ENCODE measurements at regions not wholly inside any gene's neighbourhood (a gene's known extent, or its start where the extent isn't known, plus 50 kb on each side); places are given as distances from the start of the nearest gene placed in this dataset.

DNA sequence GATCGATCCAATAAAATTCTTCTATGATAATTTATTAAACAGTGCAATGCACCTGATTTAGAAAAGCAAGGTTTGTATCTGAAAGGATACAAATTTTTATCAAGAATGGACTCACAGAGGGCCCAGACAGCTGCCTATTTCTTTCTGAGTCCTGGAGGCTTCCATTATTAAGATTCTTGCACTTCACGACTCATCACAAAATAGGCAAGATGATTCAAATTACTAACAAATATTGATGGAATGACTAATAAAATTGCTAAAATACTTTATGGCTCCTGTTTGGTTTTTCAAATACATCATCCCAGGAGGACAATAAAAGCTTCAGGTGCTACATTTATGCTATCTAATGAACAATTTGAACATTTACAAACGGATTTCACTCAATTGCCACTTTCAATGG is 483.0 kb upstream of the AGTR1 start:
- no peak for TF ChIP-seq POLR2A (IDR thresholded peaks at IDR 0.05)
- TF ChIP-seq, protein P1, sequence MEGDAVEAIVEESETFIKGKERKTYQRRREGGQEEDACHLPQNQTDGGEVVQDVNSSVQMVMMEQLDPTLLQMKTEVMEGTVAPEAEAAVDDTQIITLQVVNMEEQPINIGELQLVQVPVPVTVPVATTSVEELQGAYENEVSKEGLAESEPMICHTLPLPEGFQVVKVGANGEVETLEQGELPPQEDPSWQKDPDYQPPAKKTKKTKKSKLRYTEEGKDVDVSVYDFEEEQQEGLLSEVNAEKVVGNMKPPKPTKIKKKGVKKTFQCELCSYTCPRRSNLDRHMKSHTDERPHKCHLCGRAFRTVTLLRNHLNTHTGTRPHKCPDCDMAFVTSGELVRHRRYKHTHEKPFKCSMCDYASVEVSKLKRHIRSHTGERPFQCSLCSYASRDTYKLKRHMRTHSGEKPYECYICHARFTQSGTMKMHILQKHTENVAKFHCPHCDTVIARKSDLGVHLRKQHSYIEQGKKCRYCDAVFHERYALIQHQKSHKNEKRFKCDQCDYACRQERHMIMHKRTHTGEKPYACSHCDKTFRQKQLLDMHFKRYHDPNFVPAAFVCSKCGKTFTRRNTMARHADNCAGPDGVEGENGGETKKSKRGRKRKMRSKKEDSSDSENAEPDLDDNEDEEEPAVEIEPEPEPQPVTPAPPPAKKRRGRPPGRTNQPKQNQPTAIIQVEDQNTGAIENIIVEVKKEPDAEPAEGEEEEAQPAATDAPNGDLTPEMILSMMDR (IDR thresholded peaks at IDR 0.05 in 8 of 11, conservative IDR thresholded peaks at IDR 0.05 in 3 of 11) = no peak
